H9 (cell line): ENCODE measurements at regions not wholly inside any gene's neighbourhood (a gene's known extent, or its start where the extent isn't known, plus 50 kb on each side); places are given as distances from the start of the nearest gene placed in this dataset.

Source experiments
- DNase-seq: peaks from one replicate; pipeline ENCODE4 v3.0.0-alpha.2; 2017
- H2AFZ ChIP-seq: one replicate; pipeline ENCODE4 v1.6.1; 2013; ENCODE audit warnings: mild to moderate bottlenecking, low read length, control low read depth, moderate library complexity
- H2AK5ac ChIP-seq: 2 replicates; pipeline ENCODE4 v1.6.1; 2013; ENCODE audit warnings: low read length, control low read depth, mixed read lengths; ENCODE audit not compliant: insufficient read length
- H2BK120ac ChIP-seq: one replicate; pipeline ENCODE4 v1.6.1; 2013; ENCODE audit warnings: low read depth, mild to moderate bottlenecking, low read length, control low read depth, inconsistent platforms; ENCODE audit not compliant: poor library complexity, severe bottlenecking
- H2BK12ac ChIP-seq: 2 replicates; pipeline ENCODE4 v1.6.1; 2013; ENCODE audit warnings: low read length, control low read depth, mixed read lengths, low read depth; ENCODE audit not compliant: insufficient read length
- H2BK15ac ChIP-seq: 2 replicates; pipeline ENCODE4 v1.6.1; 2013; ENCODE audit warnings: low read depth, low read length, control low read depth
- H2BK20ac ChIP-seq: one replicate; pipeline ENCODE4 v1.6.1; 2013; ENCODE audit warnings: low read depth, mild to moderate bottlenecking, low read length, control low read depth, inconsistent platforms; ENCODE audit not compliant: poor library complexity, severe bottlenecking
- H2BK5ac ChIP-seq: 2 replicates; pipeline ENCODE4 v1.6.1; 2013; ENCODE audit warnings: low read length, control low read depth, mixed read lengths; ENCODE audit not compliant: insufficient read length
- H3K14ac ChIP-seq: 2 replicates; pipeline ENCODE4 v1.6.1; 2013; ENCODE audit warnings: low read length, control low read depth; ENCODE audit not compliant: insufficient read depth
- H3K18ac ChIP-seq: 2 replicates; pipeline ENCODE4 v1.6.1; 2013; ENCODE audit warnings: low read depth, mild to moderate bottlenecking, mixed read lengths, low read length, control low read depth; ENCODE audit not compliant: insufficient read length
- H3K23ac ChIP-seq: 2 replicates; pipeline ENCODE4 v1.6.1; 2013; ENCODE audit warnings: low read length, control low read depth, mixed read lengths, low read depth; ENCODE audit not compliant: insufficient read length
- H3K23me2 ChIP-seq: 2 replicates; pipeline ENCODE4 v1.6.1; 2013; ENCODE audit warnings: low read depth, mild to moderate bottlenecking, mixed read lengths, low read length, control low read depth; ENCODE audit not compliant: insufficient read length, poor library complexity, severe bottlenecking
- H3K27ac ChIP-seq: 2 replicates; pipeline ENCODE4 v1.5.1; 2013; ENCODE audit warnings: low read length, control low read depth, mixed read lengths, low read depth; ENCODE audit not compliant: insufficient read length
- H3K27me3 ChIP-seq: 2 replicates; pipeline ENCODE4 v1.6.1; 2013; ENCODE audit warnings: low read length, control low read depth, inconsistent platforms; ENCODE audit not compliant: insufficient read depth
- H3K4ac ChIP-seq: 2 replicates; pipeline ENCODE4 v1.6.1; 2013; ENCODE audit warnings: low read depth, mild to moderate bottlenecking, control low read depth, inconsistent platforms, low read length, moderate library complexity
- H3K4me1 ChIP-seq: 2 replicates; pipeline ENCODE4 v1.6.1; 2013; ENCODE audit warnings: low read length, control low read depth, inconsistent platforms; ENCODE audit not compliant: insufficient read depth
- H3K4me2 ChIP-seq: 2 replicates; pipeline ENCODE4 v1.6.1; 2013; ENCODE audit warnings: low read length, control low read depth, mixed read lengths; ENCODE audit not compliant: insufficient read length, insufficient read depth
- H3K56ac ChIP-seq: 2 replicates; pipeline ENCODE4 v1.6.1; 2013; ENCODE audit warnings: low read depth, mild to moderate bottlenecking, mixed read lengths, low read length, control low read depth; ENCODE audit not compliant: insufficient read length
- H3K79me1 ChIP-seq: 2 replicates; pipeline ENCODE4 v1.6.1; 2013; ENCODE audit warnings: low read depth, mild to moderate bottlenecking, moderate library complexity, low read length, control low read depth, inconsistent platforms; ENCODE audit not compliant: insufficient read depth, poor library complexity, severe bottlenecking
- H3K79me2 ChIP-seq: 2 replicates; pipeline ENCODE4 v1.6.1; 2013; ENCODE audit warnings: low read length, control low read depth, inconsistent platforms; ENCODE audit not compliant: insufficient read depth
- H3K9ac ChIP-seq: 2 replicates; pipeline ENCODE4 v1.6.1; 2013; ENCODE audit warnings: low read length, control low read depth, mixed read lengths; ENCODE audit not compliant: insufficient read length; ENCODE audit errors: extremely low read depth
- H3K9me3 ChIP-seq: one replicate; pipeline ENCODE4 v1.6.1; 2013; ENCODE audit warnings: low read depth, low read length, inconsistent platforms; ENCODE audit not compliant: control insufficient read depth
- H3T11ph ChIP-seq: one replicate; pipeline ENCODE4 v1.6.1; 2013; ENCODE audit warnings: mild to moderate bottlenecking, low read length, control low read depth, inconsistent platforms
- H4K20me1 ChIP-seq: one replicate; pipeline ENCODE4 v1.6.1; 2013; ENCODE audit not compliant: control insufficient read depth, insufficient read length, insufficient read depth
- H4K5ac ChIP-seq: 2 replicates; pipeline ENCODE4 v1.6.1; 2013; ENCODE audit warnings: low read depth, mild to moderate bottlenecking, mixed read lengths, low read length, control low read depth; ENCODE audit not compliant: insufficient read length
- H4K8ac ChIP-seq: replicated peaks from 2 replicates; pipeline ENCODE4 v1.6.1; 2013; ENCODE audit warnings: low read length, control low read depth, mixed read lengths, low read depth; ENCODE audit not compliant: insufficient read length
- H4K91ac ChIP-seq: 2 replicates; pipeline ENCODE4 v1.6.1; 2013; ENCODE audit warnings: low read depth, mild to moderate bottlenecking, moderate library complexity, mixed read lengths, low read length, control low read depth; ENCODE audit not compliant: insufficient read length
- H3K27ac Mint-ChIP-seq, 3 experiments: 2 replicates in 2 of 3; 3 replicates in 1 of 3; pipeline ENCODE4 v1.8.0; 2020 to 2021; ENCODE audit warnings: mixed read lengths in 3 of 3, mild to moderate bottlenecking in 1 of 3, moderate library complexity in 1 of 3
- H3K27me3 Mint-ChIP-seq: 2 replicates; pipeline ENCODE4 v1.8.0; 2021; ENCODE audit warnings: low read depth, mild to moderate bottlenecking, moderate library complexity, mixed read lengths
- H3K36me3 Mint-ChIP-seq, 3 experiments: 2 replicates in 2 of 3; 3 replicates in 1 of 3; pipeline ENCODE4 v1.8.0; 2020 to 2021; ENCODE audit warnings: low read depth in 3 of 3, mixed read lengths in 3 of 3; ENCODE audit not compliant: insufficient read depth in 1 of 3
- H3K4me1 Mint-ChIP-seq, 2 experiments: 2 replicates each; pipeline ENCODE4 v1.8.0; 2020; ENCODE audit warnings: mixed read lengths in 2 of 2
- H3K4me3 Mint-ChIP-seq, 2 experiments: 2 replicates in 1 of 2; 3 replicates in 1 of 2; pipeline ENCODE4 v1.8.0; 2020 to 2021; ENCODE audit warnings: mild to moderate bottlenecking in 2 of 2, mixed read lengths in 2 of 2, moderate library complexity in 1 of 2
- H3K9me3 Mint-ChIP-seq, 2 experiments: 2 replicates in 1 of 2; 3 replicates in 1 of 2; pipeline ENCODE4 v1.8.0; 2020; ENCODE audit warnings: mild to moderate bottlenecking in 2 of 2, mixed read lengths in 2 of 2, moderate library complexity in 1 of 2
- WGBS: extraction: QIAGEN DNeasy Blood & Tissue Kit; methylation state at CpG from one replicate; pipeline ENCODE4 v1.1.7; 2013; ENCODE audit warnings: missing lambda C conversion rate, low lambda C conversion rate, mixed read lengths; ENCODE audit not compliant: insufficient read length; ENCODE audit errors: extremely low coverage; 5-methylcytosine and 5-hydroxymethylcytosine counted together
- TF ChIP-seq, protein P1 (sequence below): fragments of 200-600 bp; sonication (generic); conservative IDR thresholded peaks from 3 replicates; pipeline ENCODE4 v1.8.0; 2021; ENCODE audit warnings: antibody characterized with exemption, mild to moderate bottlenecking

DNA sequence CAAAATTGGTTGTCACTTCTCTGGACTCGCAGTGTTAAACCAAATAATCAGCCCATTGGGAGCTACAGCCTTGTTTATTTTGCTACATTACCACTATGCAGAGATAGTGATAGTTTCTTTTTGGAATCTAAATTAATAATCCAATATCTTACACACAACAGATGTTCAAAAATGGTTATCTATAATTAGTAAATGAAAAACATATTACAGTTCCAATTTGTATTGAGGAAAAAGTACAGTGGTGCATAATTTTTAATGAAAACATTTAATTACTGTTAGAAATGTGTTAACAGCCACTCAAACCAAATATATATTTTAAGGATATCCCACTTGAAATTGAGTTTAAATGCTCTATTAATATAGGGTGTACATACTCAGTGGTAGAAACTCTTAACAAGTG, 327.3 kb upstream of the MARCKS start:
- no CpG with 5 or more reads among the region's 1 CpG for WGBS
- Histone ChIP-seq H3T11ph (no peak overlapping the region), H3K23ac (no peak overlapping the region), H2BK120ac (no peak overlapping the region), H3K56ac (no peak overlapping the region), H3K4me2 (no peak overlapping the region), H2BK5ac (no peak overlapping the region), H2BK20ac (no peak overlapping the region), H2AFZ (no peak overlapping the region), H3K27me3 (no peaks in the 10 kb centered on the region), H2BK12ac (no peak overlapping the region), H3K79me2 (no peaks in the 10 kb centered on the region), H2BK15ac (no peak overlapping the region), H4K91ac (no peak overlapping the region), H4K5ac (no peak overlapping the region), H4K20me1 (no peaks in the 10 kb centered on the region), H3K23me2 (no peaks in the 10 kb centered on the region), H3K4ac (no peak overlapping the region), H3K9ac (no peak overlapping the region), H3K14ac (no peak overlapping the region), H3K4me1 (peaks cover 2% of the 10 kb centered on the region; the same call in 1 of the 2 replicates), H3K27ac (no peak overlapping the region), H3K9me3 (no peaks in the 10 kb centered on the region), H3K18ac (no peak overlapping the region), H4K8ac (no peak overlapping the region), H2AK5ac (no peak overlapping the region), H3K79me1 (no peaks in the 10 kb centered on the region)
- TF ChIP-seq, protein P1, sequence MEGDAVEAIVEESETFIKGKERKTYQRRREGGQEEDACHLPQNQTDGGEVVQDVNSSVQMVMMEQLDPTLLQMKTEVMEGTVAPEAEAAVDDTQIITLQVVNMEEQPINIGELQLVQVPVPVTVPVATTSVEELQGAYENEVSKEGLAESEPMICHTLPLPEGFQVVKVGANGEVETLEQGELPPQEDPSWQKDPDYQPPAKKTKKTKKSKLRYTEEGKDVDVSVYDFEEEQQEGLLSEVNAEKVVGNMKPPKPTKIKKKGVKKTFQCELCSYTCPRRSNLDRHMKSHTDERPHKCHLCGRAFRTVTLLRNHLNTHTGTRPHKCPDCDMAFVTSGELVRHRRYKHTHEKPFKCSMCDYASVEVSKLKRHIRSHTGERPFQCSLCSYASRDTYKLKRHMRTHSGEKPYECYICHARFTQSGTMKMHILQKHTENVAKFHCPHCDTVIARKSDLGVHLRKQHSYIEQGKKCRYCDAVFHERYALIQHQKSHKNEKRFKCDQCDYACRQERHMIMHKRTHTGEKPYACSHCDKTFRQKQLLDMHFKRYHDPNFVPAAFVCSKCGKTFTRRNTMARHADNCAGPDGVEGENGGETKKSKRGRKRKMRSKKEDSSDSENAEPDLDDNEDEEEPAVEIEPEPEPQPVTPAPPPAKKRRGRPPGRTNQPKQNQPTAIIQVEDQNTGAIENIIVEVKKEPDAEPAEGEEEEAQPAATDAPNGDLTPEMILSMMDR: no peak
- peaks cover 6% of the 10 kb centered on the region in 2 experiments for H3K4me1 Mint-ChIP-seq
- H3K27ac Mint-ChIP-seq: no peak overlapping the region
- H3K27me3 Mint-ChIP-seq: no peaks in the 10 kb centered on the region; the same call in 1 of the 2 replicates
- no peak overlapping the region for H3K4me3 Mint-ChIP-seq
- H3K9me3 Mint-ChIP-seq: peaks cover 0 to 4% of the 10 kb centered on the region in 2 experiments; a peak in 1 of 5 replicates
- DNase-seq: no peak
- peaks cover 0 to 5% (median 2%) of the 10 kb centered on the region in 3 experiments; a peak in 3 of 7 replicates for H3K36me3 Mint-ChIP-seq
